Muscle layer of colon (tissue), 2 donors: ENCODE measurements at regions not wholly inside any gene's neighbourhood (a gene's known extent, or its start where the extent isn't known, plus 50 kb on each side); places are given as distances from the start of the nearest gene placed in this dataset.

Experiments used
- H3K27ac ChIP-seq: one replicate; pipeline ENCODE4 v1.7.0; 2013; ENCODE audit warnings: low read depth, mild to moderate bottlenecking, low read length, moderate library complexity
- H3K27me3 ChIP-seq, 2 donors: one replicate each; pipeline ENCODE4 v1.7.0; 2013; ENCODE audit warnings: low read length in 2 of 2, mild to moderate bottlenecking in 2 of 2; ENCODE audit not compliant: insufficient read depth in 2 of 2, control insufficient read depth in 1 of 2
- H3K36me3 ChIP-seq: one replicate; pipeline ENCODE4 v1.7.0; 2013; ENCODE audit warnings: mild to moderate bottlenecking, low read length; ENCODE audit not compliant: insufficient read depth
- H3K4me1 ChIP-seq: one replicate; pipeline ENCODE4 v1.7.0; 2013; ENCODE audit warnings: mild to moderate bottlenecking, low read length; ENCODE audit not compliant: insufficient read depth
- H3K4me3 ChIP-seq, 2 donors: one replicate each; pipeline ENCODE4 v1.7.0; 2013; ENCODE audit warnings: low read length in 2 of 2, low read depth in 1 of 2, mild to moderate bottlenecking in 1 of 2, moderate library complexity in 1 of 2
- H3K9ac ChIP-seq: one replicate; pipeline ENCODE4 v1.7.0; 2013; ENCODE audit warnings: low read length
- H3K9me3 ChIP-seq: one replicate; pipeline ENCODE4 v1.7.0; 2013; ENCODE audit warnings: mild to moderate bottlenecking, low read length
- donor health status: abdominal sarcoma.
- donor health status: Adenocarcinoma of cecum.

DNA sequence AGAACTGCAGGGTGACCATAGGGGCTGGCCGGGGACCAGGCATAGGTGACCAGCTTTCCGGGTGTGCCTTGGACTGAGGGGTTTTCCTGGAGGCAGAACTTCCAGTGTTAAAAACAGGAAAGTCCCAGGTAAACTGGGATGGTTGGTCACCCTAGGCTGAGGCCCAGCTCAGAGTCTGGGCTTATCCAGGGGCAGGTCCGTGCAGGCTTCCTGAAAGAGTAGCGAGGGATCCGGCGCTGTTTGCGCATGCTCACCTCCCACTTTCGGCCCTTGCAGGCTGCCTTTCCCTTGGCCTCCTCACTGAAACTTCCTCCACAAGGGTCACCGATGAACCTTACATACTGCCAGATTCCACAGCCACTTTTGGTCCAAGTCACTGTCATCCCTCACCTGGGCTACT lies 119.8 kb upstream of the PLET1 start:
- Histone ChIP-seq H3K36me3 (no peaks in the 10 kb centered on the region), H3K27ac (no peak overlapping the region), H3K9me3 (no peaks in the 10 kb centered on the region), H3K9ac (no peak overlapping the region), H3K4me1 (no peaks in the 10 kb centered on the region), H3K27me3 (no peaks in the 10 kb centered on the region), H3K4me3 (no peak overlapping the region)

DNA sequence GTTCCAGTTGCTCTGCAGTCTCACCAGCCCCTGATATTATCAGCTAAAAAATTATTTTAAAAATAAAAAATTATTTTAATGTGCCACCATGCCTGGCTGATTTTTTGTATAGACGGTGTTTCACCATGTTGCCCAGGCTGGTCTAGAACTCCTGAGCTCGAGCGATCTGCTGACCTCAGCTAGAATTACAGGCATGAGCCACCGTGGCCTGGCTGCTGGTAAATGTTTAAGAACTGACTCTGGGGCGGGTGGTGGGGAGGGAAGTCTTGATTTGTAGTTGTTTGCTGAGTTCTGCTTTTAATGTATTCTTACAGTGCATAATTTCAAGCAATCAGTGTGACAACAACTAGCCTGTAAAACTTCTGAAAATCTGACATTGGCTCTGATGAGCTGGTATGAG lies 120.9 kb upstream of the PLET1 start:
- no peaks in the 10 kb centered on the region for H3K36me3 ChIP-seq
- H3K27ac ChIP-seq: no peak overlapping the region
- no peak overlapping the region for H3K4me3 ChIP-seq
- H3K9ac ChIP-seq: no peak overlapping the region
- H3K9me3 ChIP-seq: no peaks in the 10 kb centered on the region
- H3K4me1 ChIP-seq: no peaks in the 10 kb centered on the region
- H3K27me3 ChIP-seq: no peaks in the 10 kb centered on the region

DNA sequence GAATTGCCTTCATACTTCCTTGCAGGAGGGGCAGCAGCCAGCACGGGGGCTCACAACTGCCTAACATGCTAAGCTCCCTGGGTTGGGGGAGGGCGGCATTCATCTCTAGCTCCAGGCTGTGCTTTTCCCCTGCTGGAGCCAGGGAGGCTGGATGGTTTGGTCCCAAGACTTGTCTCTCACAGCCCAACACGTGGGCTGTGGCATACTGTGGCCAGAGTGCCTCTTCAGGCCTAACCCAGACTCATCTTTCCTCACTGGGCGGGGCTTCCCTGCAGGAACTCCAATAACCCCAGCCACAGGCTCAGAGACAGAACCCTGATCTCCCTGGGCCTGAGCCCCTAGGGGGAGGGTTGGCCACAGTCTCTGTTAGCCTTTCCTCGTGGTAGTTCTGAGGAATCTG lies 121.9 kb upstream of the PLET1 start:
- Histone ChIP-seq H3K9ac (no peak overlapping the region), H3K4me1 (no peaks in the 10 kb centered on the region), H3K27ac (no peak overlapping the region), H3K9me3 (no peaks in the 10 kb centered on the region), H3K36me3 (no peaks in the 10 kb centered on the region), H3K27me3 (no peaks in the 10 kb centered on the region), H3K4me3 (no peak overlapping the region)

DNA sequence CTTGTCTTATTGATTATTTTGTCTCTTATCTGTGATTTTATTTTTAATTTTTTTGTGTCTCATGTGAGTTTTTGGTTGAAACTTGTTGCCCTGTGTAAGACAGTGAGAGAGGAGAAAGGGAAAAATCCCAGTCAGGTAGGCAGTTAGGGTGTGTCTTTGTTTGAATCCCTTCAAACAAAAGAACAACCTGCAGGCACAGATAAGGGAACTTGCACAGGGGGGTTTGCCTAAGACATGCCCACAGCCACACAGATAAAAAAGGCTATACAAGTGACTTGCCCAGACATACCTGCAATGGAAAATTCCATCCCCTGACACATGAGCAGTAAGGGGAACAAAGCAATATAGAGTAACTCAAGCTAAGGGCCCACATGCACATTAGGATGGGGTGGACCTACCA lies 127.8 kb upstream of the PLET1 start:
- H3K36me3 ChIP-seq: no peaks in the 10 kb centered on the region
- no peaks in the 10 kb centered on the region for H3K4me1 ChIP-seq
- H3K9ac ChIP-seq: no peak overlapping the region
- H3K27me3 ChIP-seq: no peaks in the 10 kb centered on the region
- no peak overlapping the region for H3K4me3 ChIP-seq
- H3K9me3 ChIP-seq: no peaks in the 10 kb centered on the region
- H3K27ac ChIP-seq: no peak overlapping the region

DNA sequence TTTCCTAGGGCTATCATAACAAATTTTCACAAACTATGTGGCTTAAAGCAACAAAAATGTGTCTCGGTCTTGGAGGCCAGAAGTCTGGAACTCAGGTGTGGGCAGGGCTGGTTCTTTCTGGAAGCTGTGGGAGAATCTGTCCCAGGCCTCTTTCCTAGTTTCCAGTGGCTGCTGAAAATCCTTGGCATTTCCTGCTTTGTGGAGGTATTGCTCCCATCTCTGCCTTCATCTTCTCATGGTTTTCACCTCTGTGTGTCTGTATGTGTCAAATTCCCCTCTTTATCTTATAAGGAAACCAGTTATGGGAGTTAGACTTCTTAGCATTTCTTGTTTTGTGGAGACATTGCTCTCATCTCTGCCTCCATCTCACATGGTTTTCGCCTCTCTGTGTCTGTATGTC lies 130.4 kb upstream of the PLET1 start:
- Histone ChIP-seq H3K9me3 (no peaks in the 10 kb centered on the region), H3K9ac (no peak overlapping the region), H3K36me3 (no peaks in the 10 kb centered on the region), H3K27me3 (no peaks in the 10 kb centered on the region), H3K4me3 (no peak overlapping the region), H3K4me1 (peaks cover 13% of the 10 kb centered on the region), H3K27ac (no peak overlapping the region)

DNA sequence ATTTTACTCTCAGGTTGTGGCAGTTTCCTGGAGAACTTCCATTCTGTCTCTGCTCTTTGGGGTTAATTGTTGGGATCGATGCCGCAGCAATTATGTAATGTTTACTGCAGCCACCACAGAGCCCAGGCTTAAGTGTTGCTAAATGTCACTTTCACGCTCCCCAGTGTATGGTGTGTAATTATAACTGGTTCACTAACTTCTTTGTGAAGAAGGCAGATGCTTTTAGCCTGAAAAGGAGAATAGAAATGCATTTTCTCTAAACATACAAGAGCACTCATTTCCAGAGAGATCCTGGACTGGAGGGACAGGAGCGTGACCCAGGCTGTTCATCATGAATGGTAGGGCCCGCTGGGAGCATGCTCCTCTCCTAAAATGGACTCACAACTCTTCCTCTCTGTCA lies 132.2 kb upstream of the PLET1 start:
- Histone ChIP-seq H3K36me3 (no peaks in the 10 kb centered on the region), H3K27me3 (no peaks in the 10 kb centered on the region), H3K9ac (no peak overlapping the region), H3K9me3 (no peaks in the 10 kb centered on the region), H3K27ac (no peak overlapping the region), H3K4me1 (peaks cover 13% of the 10 kb centered on the region), H3K4me3 (no peak overlapping the region)

DNA sequence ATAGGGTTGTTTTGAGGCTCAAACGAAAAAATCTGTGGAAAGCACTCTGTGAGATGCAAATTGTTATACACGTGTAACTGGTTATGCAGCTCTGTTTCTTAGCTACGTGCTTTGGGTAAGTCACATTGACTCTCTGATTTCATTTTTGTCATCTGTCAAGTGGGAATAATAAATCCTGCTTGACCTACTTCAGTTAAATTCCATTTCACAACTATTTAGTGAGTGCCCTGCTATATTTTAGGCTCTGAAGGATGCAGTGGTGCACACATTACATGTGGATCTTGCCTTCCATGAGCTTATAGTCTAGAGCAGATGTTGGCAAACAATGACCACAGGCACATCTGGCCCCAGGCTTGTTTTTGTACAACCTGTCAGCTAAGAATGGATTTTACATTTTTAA lies 133.6 kb upstream of the PLET1 start:
- Histone ChIP-seq H3K36me3 (no peaks in the 10 kb centered on the region), H3K27ac (no peak overlapping the region), H3K27me3 (no peaks in the 10 kb centered on the region), H3K9ac (no peak overlapping the region), H3K9me3 (no peaks in the 10 kb centered on the region), H3K4me3 (no peak overlapping the region), H3K4me1 (peaks cover 13% of the 10 kb centered on the region)

DNA sequence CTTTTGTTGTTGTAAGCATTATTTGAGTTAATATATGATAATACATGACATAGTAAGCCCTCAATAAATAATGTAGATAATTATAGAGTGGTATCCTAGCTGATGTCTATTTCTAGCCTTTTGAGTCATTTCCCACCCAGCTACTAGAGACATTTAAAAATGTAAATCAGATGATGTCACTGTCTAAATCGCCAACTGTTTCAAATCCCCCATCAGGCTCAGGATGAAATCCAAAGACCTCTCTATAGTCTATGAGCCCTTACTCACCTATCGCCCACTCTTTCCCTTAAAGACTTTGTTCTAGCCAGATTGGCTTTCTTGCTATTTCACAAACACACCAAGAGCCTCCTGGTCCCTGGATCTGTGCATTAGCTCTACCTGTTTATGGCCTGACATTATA lies 135.4 kb upstream of the PLET1 start:
- H3K9ac ChIP-seq: no peak overlapping the region
- H3K36me3 ChIP-seq: no peaks in the 10 kb centered on the region
- H3K4me1 ChIP-seq: peaks cover 13% of the 10 kb centered on the region
- H3K27me3 ChIP-seq: no peaks in the 10 kb centered on the region
- H3K9me3 ChIP-seq: no peaks in the 10 kb centered on the region
- no peak overlapping the region for H3K27ac ChIP-seq
- H3K4me3 ChIP-seq: no peak overlapping the region

DNA sequence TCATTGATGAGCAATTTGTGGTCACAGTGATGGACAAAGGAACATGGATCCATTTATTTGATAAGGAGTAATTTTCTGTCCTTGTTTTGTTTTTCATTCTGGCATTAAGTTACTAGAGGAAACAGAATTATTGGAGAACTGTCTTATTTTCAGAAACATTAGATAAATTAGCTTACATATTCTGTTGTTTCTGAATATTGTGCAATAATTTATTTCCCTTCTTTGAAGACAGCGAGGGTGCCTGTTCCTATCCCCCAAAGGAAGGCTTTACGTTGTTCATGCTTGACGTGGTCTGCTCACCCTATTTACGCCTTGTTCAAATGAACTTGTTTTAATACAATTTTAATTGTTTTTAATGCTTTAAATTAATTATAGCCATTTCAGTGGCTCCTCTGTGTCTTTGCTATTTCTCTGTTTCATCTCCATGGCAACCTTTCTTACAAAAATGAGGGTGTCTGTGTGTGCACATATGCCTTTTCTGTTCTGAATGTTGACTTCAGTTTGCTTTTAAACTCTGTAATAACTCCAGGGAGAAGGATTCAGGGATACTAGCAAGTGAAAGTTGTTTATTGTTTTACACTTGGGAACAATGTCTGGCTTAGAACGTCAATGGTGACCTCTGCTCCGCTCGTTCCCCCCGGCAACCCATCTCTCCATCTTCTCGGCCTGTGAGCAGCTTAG lies 138.3 kb upstream of the PLET1 start:
- Histone ChIP-seq H3K27me3 (no peaks in the 10 kb centered on the region), H3K9ac (no peak overlapping the region), H3K4me1 (peaks cover 13% of the 10 kb centered on the region), H3K4me3 (no peak overlapping the region), H3K9me3 (no peaks in the 10 kb centered on the region), H3K27ac (no peak overlapping the region), H3K36me3 (no peaks in the 10 kb centered on the region)

DNA sequence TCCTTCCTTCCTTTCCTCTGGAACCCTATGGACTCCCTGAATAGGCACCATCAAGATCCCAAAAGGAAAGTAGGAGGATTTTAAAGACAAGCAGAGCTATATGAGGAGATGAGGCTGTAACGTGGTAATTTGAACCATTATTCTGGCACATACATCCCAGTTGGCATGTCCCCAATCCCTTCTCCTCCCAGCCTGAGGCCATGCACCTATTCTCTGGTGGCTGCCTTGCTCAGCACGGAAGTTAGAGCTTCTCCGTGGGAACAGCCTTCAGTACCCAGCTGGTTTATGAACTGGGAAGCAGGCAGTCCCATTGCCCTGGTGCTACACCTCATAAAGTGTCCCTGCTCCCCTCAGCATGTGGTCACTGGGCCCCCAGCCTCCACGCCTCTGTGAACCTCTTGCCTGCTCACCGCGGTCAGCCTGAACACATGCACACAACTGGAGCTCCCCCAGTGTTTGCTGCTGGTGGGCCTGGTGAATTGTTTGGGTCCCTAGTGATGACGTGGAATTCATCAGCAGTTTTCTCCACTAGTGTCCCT lies 139.9 kb upstream of the PLET1 start:
- no peaks in the 10 kb centered on the region for H3K9me3 ChIP-seq
- no peaks in the 10 kb centered on the region for H3K36me3 ChIP-seq
- H3K4me1 ChIP-seq: no peaks in the 10 kb centered on the region
- no peak overlapping the region for H3K9ac ChIP-seq
- H3K27ac ChIP-seq: no peak overlapping the region
- no peaks in the 10 kb centered on the region for H3K27me3 ChIP-seq
- H3K4me3 ChIP-seq: no peak overlapping the region

DNA sequence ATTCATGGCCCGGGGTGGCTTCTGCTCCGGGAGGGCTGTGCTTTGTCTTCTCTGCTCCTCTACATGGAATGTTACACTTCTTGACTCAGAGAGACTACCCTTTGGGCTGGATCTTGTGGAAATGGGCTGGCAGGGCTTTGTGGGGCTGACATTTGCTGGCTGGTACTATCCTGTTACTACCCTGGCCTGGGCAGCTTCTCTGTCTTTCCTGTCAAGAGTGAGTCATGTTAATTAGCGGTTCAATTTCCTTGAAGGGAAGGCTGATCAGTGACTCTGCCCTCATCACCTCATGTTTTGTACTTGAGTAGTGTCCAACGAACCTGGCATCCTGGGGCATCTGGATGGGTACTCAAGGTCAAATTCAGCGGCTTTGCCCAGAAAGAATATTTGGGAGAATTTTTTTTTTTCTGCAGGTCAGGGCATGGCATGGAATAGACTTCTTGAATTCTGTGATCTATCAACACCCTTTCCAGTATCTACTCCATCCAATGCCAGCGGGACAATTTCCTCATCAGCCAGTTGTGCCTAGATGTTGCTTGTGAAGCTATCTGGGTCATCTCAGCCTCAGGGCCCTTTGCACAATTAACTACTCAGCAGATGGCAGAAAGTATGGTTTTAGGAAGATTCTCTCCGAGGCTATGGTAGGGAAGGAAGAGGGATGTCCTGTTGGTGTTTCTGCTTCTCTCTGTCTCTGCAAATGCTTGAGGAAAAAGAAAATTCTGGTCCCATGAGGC lies 140.5 kb upstream of the PLET1 start:
- Histone ChIP-seq H3K27ac (no peak overlapping the region), H3K27me3 (no peaks in the 10 kb centered on the region), H3K4me1 (no peaks in the 10 kb centered on the region), H3K9ac (no peak overlapping the region), H3K9me3 (no peaks in the 10 kb centered on the region), H3K4me3 (no peak overlapping the region), H3K36me3 (no peaks in the 10 kb centered on the region)

DNA sequence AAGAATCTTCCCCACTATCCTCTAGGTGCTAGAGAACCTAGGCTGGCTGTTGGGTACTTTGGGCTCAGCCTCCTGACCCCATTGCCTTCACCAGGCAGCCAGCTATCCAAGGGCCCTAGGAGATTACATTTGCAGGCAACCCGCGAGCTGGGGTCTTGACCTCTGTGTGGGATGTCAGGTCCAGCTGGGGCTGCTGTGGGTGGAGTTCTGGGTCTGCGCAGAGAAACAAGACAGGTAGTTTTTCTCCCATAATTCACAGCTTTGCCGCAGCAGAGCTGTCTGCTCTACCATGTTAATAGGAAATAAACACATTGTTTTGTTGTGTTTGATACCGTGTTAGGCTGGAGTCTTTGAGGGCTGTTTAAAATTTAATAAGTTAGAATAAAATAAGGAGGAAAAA lies 142.8 kb upstream of the PLET1 start:
- no peak overlapping the region for H3K4me3 ChIP-seq
- H3K9me3 ChIP-seq: no peaks in the 10 kb centered on the region
- H3K27ac ChIP-seq: no peak overlapping the region
- no peak overlapping the region for H3K9ac ChIP-seq
- no peaks in the 10 kb centered on the region for H3K27me3 ChIP-seq
- H3K36me3 ChIP-seq: no peaks in the 10 kb centered on the region
- no peaks in the 10 kb centered on the region for H3K4me1 ChIP-seq
